ENCODE measurements at regions not wholly inside any gene's neighbourhood (a gene's known extent, or its start where the extent isn't known, plus 50 kb on each side); places are given as distances from the start of the nearest gene placed in this dataset.

DNA sequence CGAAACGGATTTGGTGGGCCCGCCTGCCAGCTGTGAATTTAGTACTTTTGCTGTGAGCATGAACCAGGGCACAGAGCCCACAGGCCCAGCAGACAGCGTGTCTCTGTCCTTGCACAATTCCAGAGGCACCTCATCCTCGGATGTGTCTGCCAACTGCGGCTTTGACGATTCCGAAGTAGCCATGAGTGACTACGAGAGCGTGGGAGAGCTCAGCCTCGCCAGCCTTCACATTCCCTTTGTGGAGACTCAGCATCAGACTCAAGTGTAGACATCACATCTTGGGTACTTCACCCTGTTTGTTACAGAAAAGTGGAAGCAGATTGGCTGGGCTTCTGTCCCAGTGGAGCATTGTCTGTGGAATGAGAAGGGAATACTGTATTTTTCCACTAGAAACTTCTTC, 78.6 kb upstream of the MTNR1B start:
- no peaks in the 10 kb centered on the region for H3K4me1 ChIP-seq
- no peak for DNase-seq
- H3K27ac ChIP-seq: no peak overlapping the region
- intact Hi-C loops (cut with DNase I; ENCODE audit: low total_unique reads) (no loop called here), in situ Hi-C loops (cut with MboI; ENCODE audit: low pct_ligation_motif_present in 1 of 4, low pct_unique_long_range_greater_than_20kb in 1 of 4, low sequenced_read_pairs in 3 of 4) (no loop called here)
- TF ChIP-seq POLR2AphosphoS5 (IDR thresholded peaks at IDR 0.05) (no peak), POLR2A (IDR thresholded peaks at IDR 0.05) (no peak), EP300 (IDR thresholded peaks at IDR 0.05; ENCODE audit: low read depth) (no peak)
- TF ChIP-seq, protein P1, sequence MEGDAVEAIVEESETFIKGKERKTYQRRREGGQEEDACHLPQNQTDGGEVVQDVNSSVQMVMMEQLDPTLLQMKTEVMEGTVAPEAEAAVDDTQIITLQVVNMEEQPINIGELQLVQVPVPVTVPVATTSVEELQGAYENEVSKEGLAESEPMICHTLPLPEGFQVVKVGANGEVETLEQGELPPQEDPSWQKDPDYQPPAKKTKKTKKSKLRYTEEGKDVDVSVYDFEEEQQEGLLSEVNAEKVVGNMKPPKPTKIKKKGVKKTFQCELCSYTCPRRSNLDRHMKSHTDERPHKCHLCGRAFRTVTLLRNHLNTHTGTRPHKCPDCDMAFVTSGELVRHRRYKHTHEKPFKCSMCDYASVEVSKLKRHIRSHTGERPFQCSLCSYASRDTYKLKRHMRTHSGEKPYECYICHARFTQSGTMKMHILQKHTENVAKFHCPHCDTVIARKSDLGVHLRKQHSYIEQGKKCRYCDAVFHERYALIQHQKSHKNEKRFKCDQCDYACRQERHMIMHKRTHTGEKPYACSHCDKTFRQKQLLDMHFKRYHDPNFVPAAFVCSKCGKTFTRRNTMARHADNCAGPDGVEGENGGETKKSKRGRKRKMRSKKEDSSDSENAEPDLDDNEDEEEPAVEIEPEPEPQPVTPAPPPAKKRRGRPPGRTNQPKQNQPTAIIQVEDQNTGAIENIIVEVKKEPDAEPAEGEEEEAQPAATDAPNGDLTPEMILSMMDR (IDR thresholded peaks at IDR 0.05): no peak
- no peak overlapping the region for H3K4me3 ChIP-seq
- 91% methylated on average over 9 to 11 of the region's 11 CpGs for WGBS, 2 donors (ENCODE audit: low coverage in 1 of 2)
- H3K27me3 ChIP-seq: no peaks in the 10 kb centered on the region
- H3K36me3 ChIP-seq: no peaks in the 10 kb centered on the region
- H3K9me3 ChIP-seq: no peaks in the 10 kb centered on the region

- DNase-seq: no peak
- TF ChIP-seq EP300 (IDR thresholded peaks at IDR 0.05; ENCODE audit: low read depth) (no peak), POLR2A (IDR thresholded peaks at IDR 0.05) (no peak), POLR2AphosphoS5 (IDR thresholded peaks at IDR 0.05) (no peak)
- TF ChIP-seq, protein P1 (IDR thresholded peaks at IDR 0.05): no peak
- Histone ChIP-seq H3K9me3 (no peaks in the 10 kb centered on the region), H3K27ac (no peak overlapping the region), H3K36me3 (no peaks in the 10 kb centered on the region), H3K4me1 (no peaks in the 10 kb centered on the region), H3K27me3 (no peaks in the 10 kb centered on the region), H3K4me3 (no peak overlapping the region)
- 75 to 79% methylated on average over 3 to 4 of the region's 4 CpGs for WGBS, 2 donors (ENCODE audit: low coverage in 1 of 2)
- in situ Hi-C loops (cut with MboI; ENCODE audit: low pct_ligation_motif_present in 1 of 4, low pct_unique_long_range_greater_than_20kb in 1 of 4, low sequenced_read_pairs in 3 of 4): no loop called here
- intact Hi-C loops (cut with DNase I; ENCODE audit: low total_unique reads): no loop called here
These were observed 76.4 kb upstream of the MTNR1B start for GRCh38 chr11:92892802-92893684.

GRCh38 chr11:92894197-92894596, 75.3 kb upstream of the MTNR1B start:
- intact Hi-C loops (cut with DNase I; ENCODE audit: low total_unique reads): no loop called here
- TF ChIP-seq POLR2A (IDR thresholded peaks at IDR 0.05) (no peak), POLR2AphosphoS5 (IDR thresholded peaks at IDR 0.05) (no peak), EP300 (IDR thresholded peaks at IDR 0.05; ENCODE audit: low read depth) (no peak)
- TF ChIP-seq, protein P1 (IDR thresholded peaks at IDR 0.05): no peak
- no peak for DNase-seq
- Histone ChIP-seq H3K9me3 (no peaks in the 10 kb centered on the region), H3K27me3 (no peaks in the 10 kb centered on the region), H3K27ac (no peak overlapping the region), H3K4me1 (no peaks in the 10 kb centered on the region), H3K36me3 (no peaks in the 10 kb centered on the region), H3K4me3 (no peak overlapping the region)
- 85 to 86% methylated on average over 1 to 3 of the region's 3 CpGs for WGBS, 2 donors (ENCODE audit: low coverage in 1 of 2)
- in situ Hi-C loops (cut with MboI; ENCODE audit: low pct_ligation_motif_present in 1 of 4, low pct_unique_long_range_greater_than_20kb in 1 of 4, low sequenced_read_pairs in 3 of 4): no loop called here

GRCh38 chr11:92897487-92897886, 72.0 kb upstream of the MTNR1B start:
- H3K36me3 ChIP-seq: no peaks in the 10 kb centered on the region
- no peaks in the 10 kb centered on the region for H3K27me3 ChIP-seq
- H3K4me3 ChIP-seq: no peak overlapping the region
- DNase-seq: no peak
- no peaks in the 10 kb centered on the region for H3K4me1 ChIP-seq
- H3K9me3 ChIP-seq: no peaks in the 10 kb centered on the region
- intact Hi-C loops (cut with DNase I; ENCODE audit: low total_unique reads): no loop called here
- WGBS, 2 donors (ENCODE audit: low coverage in 1 of 2): 68% methylated on average over 6 of the region's 6 CpGs; no CpG with 5 or more reads in 1 of the 2 donors
- in situ Hi-C loops (cut with MboI; ENCODE audit: low pct_ligation_motif_present in 1 of 4, low pct_unique_long_range_greater_than_20kb in 1 of 4, low sequenced_read_pairs in 3 of 4): no loop called here
- no peak overlapping the region for H3K27ac ChIP-seq
- TF ChIP-seq, protein P1 (IDR thresholded peaks at IDR 0.05): no peak
- TF ChIP-seq POLR2AphosphoS5 (IDR thresholded peaks at IDR 0.05) (no peak), EP300 (IDR thresholded peaks at IDR 0.05; ENCODE audit: low read depth) (no peak), POLR2A (IDR thresholded peaks at IDR 0.05) (no peak)

Measured in transverse colon (tissue), 4 donors.